ENCODE measurements at regions not wholly inside any gene's neighbourhood (a gene's known extent, or its start where the extent isn't known, plus 50 kb on each side); places are given as distances from the start of the nearest gene placed in this dataset.

DNA sequence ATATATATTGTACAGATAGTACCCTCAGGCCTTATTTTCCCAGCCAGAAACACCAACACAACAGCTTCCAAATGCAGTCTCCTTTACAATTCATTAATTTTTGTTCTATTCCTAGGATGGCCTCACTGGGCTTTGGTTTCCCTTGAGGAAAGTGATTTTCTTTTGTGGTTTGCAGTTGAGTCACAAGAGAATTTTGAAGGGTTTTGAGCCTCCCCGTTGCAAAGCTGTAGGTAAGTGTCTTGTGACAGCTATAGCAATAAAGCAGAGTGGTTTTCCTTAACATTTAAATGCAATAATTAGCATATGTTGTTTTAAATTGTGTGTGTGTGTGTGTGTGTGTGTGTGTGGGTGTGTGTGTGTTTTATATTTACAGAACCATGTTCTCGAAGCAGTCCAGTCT, 54.1 kb upstream of the WDR17 start:
- Histone ChIP-seq H3K4me1 (no peaks in the 10 kb centered on the region), H3K9me3 (no peaks in the 10 kb centered on the region), H3K36me3 (no peaks in the 10 kb centered on the region), H3K27ac (no peak overlapping the region), H3K4me3 (no peak overlapping the region), H3K27me3 (no peaks in the 10 kb centered on the region)
- WGBS, 2 donors = 30 to 55% methylated on average over 2 of the region's 2 CpGs
- DNase-seq = no peak
- TF ChIP-seq POLR2A (IDR thresholded peaks at IDR 0.05) = no peak
- TF ChIP-seq POLR2AphosphoS5 (IDR thresholded peaks at IDR 0.05) = no peak
- no peak for TF ChIP-seq EP300 (IDR thresholded peaks at IDR 0.05)
- no peak for TF ChIP-seq CTCF (IDR thresholded peaks at IDR 0.05)
- intact Hi-C loops (cut with DNase I) = no loop called here

DNA sequence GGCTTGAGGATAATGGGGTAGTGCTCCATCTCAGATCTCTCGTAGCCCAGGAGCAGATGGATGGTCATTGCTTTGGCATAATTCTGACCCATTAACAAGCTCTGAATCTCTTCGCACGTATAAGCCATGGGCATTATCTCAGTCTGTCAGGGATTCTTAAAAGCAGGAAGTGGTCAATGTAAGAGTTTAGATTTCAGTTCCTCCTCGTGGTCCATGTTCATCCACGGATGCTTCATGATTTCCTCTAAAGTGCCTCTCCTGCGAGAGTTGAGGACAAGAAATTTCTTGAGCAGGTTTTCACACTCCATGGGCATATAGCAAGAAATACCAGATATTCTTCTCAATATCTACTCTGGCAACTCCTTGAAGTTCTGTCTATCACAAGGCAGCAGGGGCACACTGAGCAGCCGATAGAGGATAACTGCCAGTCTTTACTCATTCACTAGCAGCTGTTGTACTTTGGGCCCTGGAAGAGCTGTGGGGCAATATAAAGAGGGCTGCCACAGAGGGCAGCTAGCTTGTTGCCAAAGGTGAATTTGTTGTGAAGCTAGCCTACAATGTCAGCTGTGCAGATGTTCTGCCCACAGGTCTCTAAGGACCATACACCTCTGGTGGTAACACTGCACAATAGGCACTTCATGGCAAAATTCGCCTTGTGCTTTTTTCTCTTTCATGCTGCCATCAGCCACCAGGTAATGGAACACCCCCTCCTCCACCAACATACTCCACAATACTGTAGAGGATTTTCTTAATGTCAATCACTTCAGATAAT, 52.0 kb upstream of the WDR17 start:
- intact Hi-C loops (cut with DNase I) = no loop called here
- no peak overlapping the region for H3K4me3 ChIP-seq
- WGBS, 2 donors = 63 to 74% methylated on average over 8 of the region's 8 CpGs

DNA sequence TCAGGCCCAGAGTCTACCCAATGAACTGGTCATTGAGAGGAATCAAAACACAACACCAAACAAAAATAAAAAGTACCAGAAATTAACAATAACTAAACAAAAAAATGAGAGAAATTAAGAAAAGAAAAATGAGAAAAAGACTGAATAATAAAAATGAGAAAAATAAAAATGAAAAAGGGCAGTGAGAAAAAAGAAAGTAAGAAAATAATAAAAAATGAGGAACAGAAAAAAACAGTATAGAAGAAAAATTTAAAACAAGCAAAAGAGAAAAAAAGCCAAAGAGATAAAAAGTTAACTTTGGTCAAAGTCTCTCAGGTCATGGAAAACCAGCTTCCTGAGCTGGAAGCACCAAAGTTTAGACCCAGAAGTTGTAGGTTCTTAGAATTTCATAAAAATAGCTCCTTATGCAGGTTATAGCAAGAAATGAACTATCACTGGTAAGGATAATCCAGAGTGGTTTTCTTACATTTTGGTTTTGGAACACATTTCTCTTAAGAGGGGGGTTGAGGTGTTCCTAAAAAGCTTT, 51.0 kb upstream of the WDR17 start:
- Histone ChIP-seq H3K27ac (no peak overlapping the region), H3K9me3 (no peaks in the 10 kb centered on the region), H3K27me3 (no peaks in the 10 kb centered on the region), H3K4me3 (no peak overlapping the region), H3K4me1 (no peaks in the 10 kb centered on the region), H3K36me3 (no peaks in the 10 kb centered on the region)
- DNase-seq = no peak
- TF ChIP-seq EP300 (IDR thresholded peaks at IDR 0.05) = no peak
- TF ChIP-seq POLR2AphosphoS5 (IDR thresholded peaks at IDR 0.05) = no peak
- no peak for TF ChIP-seq CTCF (IDR thresholded peaks at IDR 0.05)
- TF ChIP-seq POLR2A (IDR thresholded peaks at IDR 0.05) = no peak
- intact Hi-C loops (cut with DNase I) = no loop called here

More for the DNA sequence above, 52.0 kb upstream of the WDR17 start:
- H3K36me3 ChIP-seq = no peaks in the 10 kb centered on the region
- no peaks in the 10 kb centered on the region for H3K4me1 ChIP-seq
- no peaks in the 10 kb centered on the region for H3K9me3 ChIP-seq
- no peak for DNase-seq
- no peak for TF ChIP-seq POLR2AphosphoS5 (IDR thresholded peaks at IDR 0.05)
- no peak for TF ChIP-seq POLR2A (IDR thresholded peaks at IDR 0.05)
- TF ChIP-seq CTCF (IDR thresholded peaks at IDR 0.05) = no peak
- TF ChIP-seq EP300 (IDR thresholded peaks at IDR 0.05) = no peak
- H3K27me3 ChIP-seq = no peaks in the 10 kb centered on the region
- H3K27ac ChIP-seq = no peak overlapping the region

Data from sigmoid colon (tissue), 6 donors.